ENCODE measurements at regions not wholly inside any gene's neighbourhood (a gene's known extent, or its start where the extent isn't known, plus 50 kb on each side); places are given as distances from the start of the nearest gene placed in this dataset.

GRCh38 chr13:105074755-105075154 is 1460.7 kb downstream of the EFNB2 start:
- ATAC-seq (no peak), DNase-seq (no peak)
- Mint-ChIP-seq H3K27ac (no peak overlapping the region), H3K4me3 (no peak overlapping the region), H3K9me3 (no peaks in the 10 kb centered on the region), H3K27me3 (no peaks in the 10 kb centered on the region), H3K4me1 (no peaks in the 10 kb centered on the region)

DNA sequence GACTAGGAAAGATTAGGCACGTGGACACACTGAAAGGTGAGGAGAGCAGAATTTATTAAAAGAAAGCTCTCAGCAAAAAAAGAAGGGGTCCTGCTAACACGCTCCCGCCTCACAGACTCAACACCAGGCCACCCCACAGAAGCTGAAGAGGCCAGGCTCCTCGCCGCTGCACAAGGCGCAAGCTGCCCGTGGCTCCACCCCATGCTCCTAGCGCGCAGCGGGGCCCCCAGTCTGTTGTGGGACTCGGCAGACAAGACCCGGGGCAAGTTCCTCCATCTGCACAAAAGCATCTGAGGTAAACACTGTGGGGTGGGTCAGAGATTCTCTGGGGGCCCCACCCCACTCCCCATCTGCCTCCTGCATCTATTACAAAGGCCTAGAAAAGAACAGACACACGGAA is 1462.4 kb downstream of the EFNB2 start:
- no peak overlapping the region for H3K4me3 Mint-ChIP-seq
- DNase-seq (no peak), ATAC-seq (no peak)
- H3K27me3 Mint-ChIP-seq: no peaks in the 10 kb centered on the region
- no peaks in the 10 kb centered on the region for H3K4me1 Mint-ChIP-seq
- no peaks in the 10 kb centered on the region for H3K9me3 Mint-ChIP-seq
- H3K27ac Mint-ChIP-seq: no peak overlapping the region

DNA sequence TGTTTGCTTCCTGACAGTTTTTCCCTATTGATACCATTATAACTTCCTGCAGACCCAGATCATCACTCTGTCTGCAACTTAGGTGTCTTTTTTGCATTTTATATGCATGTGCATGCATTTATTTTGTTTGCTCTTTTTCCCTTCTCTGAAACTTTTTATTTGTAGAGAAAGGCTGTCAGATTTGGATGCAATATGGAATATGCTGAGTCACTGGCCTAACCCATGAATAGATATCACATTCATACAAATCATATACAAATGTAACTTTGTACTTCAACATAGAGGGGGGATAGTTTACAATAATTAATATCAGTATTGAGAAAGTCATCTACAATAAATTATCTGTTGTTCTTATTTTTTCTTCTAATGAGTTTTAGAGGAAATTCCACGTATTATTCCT is 1465.0 kb downstream of the EFNB2 start:
- DNase-seq: no peak
- Mint-ChIP-seq H3K27me3 (no peaks in the 10 kb centered on the region), H3K4me3 (no peak overlapping the region), H3K27ac (no peak overlapping the region), H3K9me3 (no peaks in the 10 kb centered on the region), H3K4me1 (no peaks in the 10 kb centered on the region)
- no peak for ATAC-seq

- no peaks in the 10 kb centered on the region for H3K9me3 Mint-ChIP-seq
- H3K27ac Mint-ChIP-seq: no peak overlapping the region
- ATAC-seq (no peak), DNase-seq (no peak)
- no peaks in the 10 kb centered on the region for H3K4me1 Mint-ChIP-seq
- no peaks in the 10 kb centered on the region for H3K27me3 Mint-ChIP-seq
- no peak overlapping the region for H3K4me3 Mint-ChIP-seq
Observed at GRCh38 chr13:105069106-105069505, 1466.4 kb downstream of the EFNB2 start.

DNA sequence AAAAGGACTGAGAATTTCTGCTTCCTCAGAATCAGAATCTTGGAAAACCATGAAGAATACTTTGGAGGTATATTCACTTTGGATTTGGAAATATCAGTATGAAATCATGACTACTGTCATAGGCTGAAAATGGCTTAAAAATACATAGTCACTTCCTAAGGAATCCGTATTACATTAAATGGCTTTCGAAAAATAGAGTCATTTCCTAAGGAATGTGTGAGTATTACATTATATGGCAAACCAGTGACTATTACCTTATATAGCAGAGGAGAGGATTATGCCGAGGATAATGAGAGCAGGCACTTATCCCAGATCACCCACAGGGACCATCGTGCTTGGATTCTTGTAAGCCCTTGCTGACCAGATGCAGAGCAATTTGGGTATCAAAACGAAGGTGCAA is 1471.8 kb downstream of the EFNB2 start:
- ATAC-seq: no peak
- Mint-ChIP-seq H3K4me1 (no peaks in the 10 kb centered on the region), H3K27ac (no peak overlapping the region), H3K27me3 (no peaks in the 10 kb centered on the region), H3K4me3 (no peak overlapping the region), H3K9me3 (no peaks in the 10 kb centered on the region)
- DNase-seq: no peak

GRCh38 chr13:105059786-105060185 is 1475.7 kb downstream of the EFNB2 start:
- Mint-ChIP-seq H3K4me3 (no peak overlapping the region), H3K4me1 (no peaks in the 10 kb centered on the region), H3K9me3 (no peaks in the 10 kb centered on the region), H3K27ac (no peak overlapping the region), H3K27me3 (no peaks in the 10 kb centered on the region)
- DNase-seq (no peak), ATAC-seq (no peak)

- ATAC-seq: no peak
- no peak overlapping the region for H3K4me3 Mint-ChIP-seq
- H3K9me3 Mint-ChIP-seq: no peaks in the 10 kb centered on the region
- no peaks in the 10 kb centered on the region for H3K27me3 Mint-ChIP-seq
- H3K27ac Mint-ChIP-seq: no peak overlapping the region
- H3K4me1 Mint-ChIP-seq: no peaks in the 10 kb centered on the region
- DNase-seq: no peak
Observed at GRCh38 chr13:105058517-105058916, 1476.9 kb downstream of the EFNB2 start.

- no peak for DNase-seq
- no peaks in the 10 kb centered on the region for H3K27me3 Mint-ChIP-seq
- no peaks in the 10 kb centered on the region for H3K4me1 Mint-ChIP-seq
- no peak overlapping the region for H3K27ac Mint-ChIP-seq
- peaks cover 0 to 4% of the 10 kb centered on the region in 2 donors for H3K9me3 Mint-ChIP-seq
- no peak for ATAC-seq
- no peak overlapping the region for H3K4me3 Mint-ChIP-seq
Observed at GRCh38 chr13:105052711-105053110, 1482.8 kb downstream of the EFNB2 start.

- no peak overlapping the region for H3K27ac Mint-ChIP-seq
- H3K4me1 Mint-ChIP-seq: no peaks in the 10 kb centered on the region
- no peaks in the 10 kb centered on the region for H3K27me3 Mint-ChIP-seq
- H3K4me3 Mint-ChIP-seq: no peak overlapping the region
- ATAC-seq (no peak), DNase-seq (no peak)
- H3K9me3 Mint-ChIP-seq: peaks cover 0 to 4% of the 10 kb centered on the region in 2 donors
Observed at GRCh38 chr13:105050686-105051085, 1484.8 kb downstream of the EFNB2 start.

- Mint-ChIP-seq H3K27ac (peak overlapping the region in 1 of 2 donors; percentile 25), H3K27me3 (no peaks in the 10 kb centered on the region), H3K4me1 (no peaks in the 10 kb centered on the region), H3K9me3 (peaks cover 3 to 6% of the 10 kb centered on the region in 2 donors), H3K4me3 (no peak overlapping the region)
- no peak for DNase-seq
- ATAC-seq: peak; percentile 81
Observed at GRCh38 chr13:105048677-105049076, 1486.8 kb downstream of the EFNB2 start.

DNA sequence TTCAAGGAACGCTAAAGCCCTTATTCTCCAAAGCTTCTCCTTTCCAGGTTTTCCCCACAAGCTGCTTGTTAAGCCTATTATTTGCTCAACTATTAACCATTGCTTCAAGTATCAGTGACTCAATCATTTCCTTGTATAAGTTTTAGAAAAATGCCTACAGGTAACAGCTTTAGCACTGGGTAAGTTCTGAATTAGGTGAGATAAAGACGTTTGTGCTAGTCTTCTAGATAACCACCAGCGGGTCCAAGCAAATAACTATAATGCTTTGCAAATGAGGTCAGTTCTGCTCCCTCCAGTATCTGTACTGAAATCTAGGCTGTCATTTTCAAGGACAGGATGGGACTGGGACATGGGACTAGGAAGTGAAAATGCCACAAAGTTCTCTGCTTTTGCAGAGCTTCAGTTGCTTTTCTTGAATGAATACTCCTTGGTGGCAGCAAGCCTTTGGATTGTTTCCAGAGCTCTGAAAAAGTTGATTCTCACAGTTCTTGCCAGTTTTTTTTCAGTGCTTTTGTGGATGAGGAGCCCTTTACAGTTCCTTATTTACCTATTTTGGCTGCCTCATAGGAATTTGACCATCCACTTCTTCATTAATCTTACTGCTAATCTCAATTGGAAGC is 1487.7 kb downstream of the EFNB2 start:
- peak overlapping the region in 1 of 2 donors; percentile 69 for H3K27ac Mint-ChIP-seq
- H3K9me3 Mint-ChIP-seq: peaks cover 12 to 15% of the 10 kb centered on the region in 2 donors
- no peak for DNase-seq
- H3K4me1 Mint-ChIP-seq: no peaks in the 10 kb centered on the region
- no peak overlapping the region for H3K4me3 Mint-ChIP-seq
- H3K27me3 Mint-ChIP-seq: no peaks in the 10 kb centered on the region
- ATAC-seq: no peak

DNA sequence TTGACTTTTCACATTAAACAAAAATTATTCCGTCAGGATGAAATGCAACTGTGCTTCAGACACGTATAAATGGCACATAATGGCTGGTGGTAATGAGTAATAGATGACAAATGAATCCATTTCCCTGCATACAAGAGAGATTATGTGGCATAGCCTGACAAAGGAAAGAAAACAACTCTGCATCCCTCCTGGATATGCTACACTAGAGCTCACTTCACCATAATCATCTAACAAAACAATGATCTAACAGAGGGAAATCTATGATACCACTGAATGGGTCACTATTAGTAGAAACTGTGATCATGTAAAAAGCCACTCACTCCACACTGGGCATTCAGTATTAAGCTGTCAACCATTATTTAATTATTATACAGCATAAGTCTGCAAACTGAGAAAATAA is 1498.4 kb downstream of the EFNB2 start:
- no peak for ATAC-seq
- H3K4me1 Mint-ChIP-seq: no peaks in the 10 kb centered on the region
- H3K9me3 Mint-ChIP-seq: peaks cover 0 to 15% of the 10 kb centered on the region in 2 donors
- DNase-seq: no peak
- H3K27me3 Mint-ChIP-seq: no peaks in the 10 kb centered on the region
- H3K4me3 Mint-ChIP-seq: no peak overlapping the region
- no peak overlapping the region for H3K27ac Mint-ChIP-seq

- Mint-ChIP-seq H3K4me3 (no peak overlapping the region), H3K27ac (no peak overlapping the region), H3K4me1 (no peaks in the 10 kb centered on the region), H3K9me3 (no peaks in the 10 kb centered on the region), H3K27me3 (no peaks in the 10 kb centered on the region)
- ATAC-seq: no peak
- no peak for DNase-seq
Observed at GRCh38 chr13:105035092-105035491, 1500.4 kb downstream of the EFNB2 start.

GRCh38 chr13:105033999-105034398 is 1501.5 kb downstream of the EFNB2 start:
- DNase-seq (no peak), ATAC-seq (no peak)
- Mint-ChIP-seq H3K27ac (no peak overlapping the region), H3K27me3 (no peaks in the 10 kb centered on the region), H3K9me3 (no peaks in the 10 kb centered on the region), H3K4me1 (no peaks in the 10 kb centered on the region), H3K4me3 (no peak overlapping the region)

- Mint-ChIP-seq H3K4me3 (no peak overlapping the region), H3K27me3 (no peaks in the 10 kb centered on the region), H3K9me3 (no peaks in the 10 kb centered on the region), H3K27ac (no peak overlapping the region), H3K4me1 (no peaks in the 10 kb centered on the region)
- DNase-seq: no peak
- no peak for ATAC-seq
Observed at GRCh38 chr13:105031306-105031705, 1504.2 kb downstream of the EFNB2 start.

DNA sequence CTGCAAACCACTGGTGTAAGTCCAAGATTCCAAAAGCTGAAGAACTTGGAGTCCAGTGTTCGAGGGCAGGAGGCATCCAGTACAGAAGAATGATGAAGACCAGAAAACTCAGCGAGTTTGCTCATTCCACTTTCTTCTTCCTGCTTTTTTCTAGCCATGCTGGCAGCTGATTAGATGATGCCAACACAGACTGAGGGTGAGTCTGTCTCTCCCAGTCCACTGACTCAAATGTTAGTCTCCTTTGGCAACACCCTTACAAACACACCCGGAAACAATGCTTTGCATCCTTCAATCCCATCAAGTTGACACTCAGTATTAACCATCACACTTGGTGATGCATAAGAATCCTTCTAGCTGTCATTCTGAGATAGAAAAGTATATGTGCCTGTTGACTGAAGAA is 1504.6 kb downstream of the EFNB2 start:
- Mint-ChIP-seq H3K4me1 (no peaks in the 10 kb centered on the region), H3K27ac (no peak overlapping the region), H3K4me3 (no peak overlapping the region), H3K27me3 (no peaks in the 10 kb centered on the region), H3K9me3 (no peaks in the 10 kb centered on the region)
- no peak for DNase-seq
- no peak for ATAC-seq

DNA sequence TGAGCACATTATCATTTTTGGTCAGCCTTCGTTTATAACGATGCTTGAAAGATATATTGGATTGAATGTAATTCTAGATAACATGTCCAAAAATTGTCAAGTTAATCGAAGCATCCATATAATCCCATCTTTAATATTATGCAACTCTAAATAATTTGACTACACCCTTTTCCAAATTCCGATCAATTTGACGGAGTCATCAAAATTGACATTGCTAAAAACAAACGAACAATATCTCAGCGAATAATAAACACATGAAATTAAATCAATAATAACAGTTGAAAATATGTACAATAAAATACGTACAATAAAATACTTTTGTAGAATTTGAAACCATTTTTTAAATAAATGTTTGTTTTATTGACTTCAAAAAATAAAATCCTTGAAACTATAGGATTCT is 1516.4 kb downstream of the EFNB2 start:
- Mint-ChIP-seq H3K27ac (no peak overlapping the region), H3K27me3 (no peaks in the 10 kb centered on the region), H3K4me3 (no peak overlapping the region), H3K9me3 (no peaks in the 10 kb centered on the region), H3K4me1 (no peaks in the 10 kb centered on the region)
- DNase-seq (no peak), ATAC-seq (no peak)

All from stimulated activated naive CD8-positive, alpha-beta T cell treated with anti-CD3 and anti-CD28 coated beads, Interleukin-15, amount 100 ng/mL, for 72 hours (primary cell).